SW480 (cell line): ENCODE measurements at regions not wholly inside any gene's neighbourhood (a gene's known extent, or its start where the extent isn't known, plus 50 kb on each side); places are given as distances from the start of the nearest gene placed in this dataset.
"Not testable (repeated sequence)": the region's sequence is repeated elsewhere in the genome, so short reads cannot be mapped to it uniquely, and the experiment has no call there.

Experiments used
- DNase-seq: peaks from one replicate; pipeline ENCODE4 v3.0.0-alpha.2; 2016; ENCODE audit warnings: low spot score

DNA sequence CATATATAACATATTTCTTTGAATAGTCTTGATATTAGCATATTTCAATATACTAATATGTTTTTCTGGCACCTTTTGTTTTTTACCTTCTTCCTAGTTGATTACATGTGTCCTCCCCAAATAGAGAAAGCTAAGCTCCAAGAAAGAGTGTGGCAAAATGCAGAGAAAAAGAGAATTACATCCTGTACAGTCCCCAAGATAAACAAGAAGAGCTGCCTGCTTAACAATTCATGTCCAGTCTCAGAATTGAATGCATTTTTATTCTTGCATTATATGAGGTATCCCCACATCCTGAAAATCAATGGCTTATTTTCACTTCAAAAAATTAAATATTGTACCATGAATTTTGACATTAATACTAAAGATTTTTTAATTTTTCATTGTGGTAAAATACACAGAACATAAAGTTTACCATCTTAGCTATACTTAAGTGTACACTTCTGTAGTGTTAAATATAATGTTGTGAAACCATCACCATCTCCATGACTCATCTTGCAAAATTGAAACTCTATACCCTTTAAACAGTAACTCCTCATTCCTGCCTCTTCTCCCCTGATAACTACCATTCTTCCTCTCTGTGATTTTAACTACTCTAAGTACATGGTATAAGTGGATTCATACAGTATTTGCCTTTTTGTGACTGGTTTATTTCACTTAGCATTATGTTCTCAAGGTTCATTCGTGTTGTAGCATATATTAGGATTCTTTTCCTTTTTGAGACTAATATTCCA lies 490.3 kb downstream of the COL12A1 start:
- peak; percentile 4 for DNase-seq

DNA sequence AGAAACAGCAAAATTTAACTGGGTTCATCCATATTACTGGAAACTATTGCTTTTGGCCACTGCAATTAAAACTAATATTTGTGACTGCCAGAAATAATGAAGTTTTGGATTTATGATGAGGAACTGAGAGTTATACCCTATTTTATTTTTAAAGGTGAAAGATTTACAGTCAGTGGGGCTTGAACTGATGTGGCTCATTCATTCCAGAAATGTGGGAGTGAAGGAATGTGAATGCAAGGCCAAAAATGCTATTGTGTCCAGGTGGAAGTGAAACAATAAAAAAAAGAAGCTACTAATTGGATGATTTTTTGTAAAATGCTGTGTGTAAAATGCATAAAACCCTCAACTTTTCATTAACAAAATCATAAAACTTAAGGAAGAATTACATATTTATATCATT lies 491.9 kb downstream of the COL12A1 start:
- DNase-seq: no peak

DNA sequence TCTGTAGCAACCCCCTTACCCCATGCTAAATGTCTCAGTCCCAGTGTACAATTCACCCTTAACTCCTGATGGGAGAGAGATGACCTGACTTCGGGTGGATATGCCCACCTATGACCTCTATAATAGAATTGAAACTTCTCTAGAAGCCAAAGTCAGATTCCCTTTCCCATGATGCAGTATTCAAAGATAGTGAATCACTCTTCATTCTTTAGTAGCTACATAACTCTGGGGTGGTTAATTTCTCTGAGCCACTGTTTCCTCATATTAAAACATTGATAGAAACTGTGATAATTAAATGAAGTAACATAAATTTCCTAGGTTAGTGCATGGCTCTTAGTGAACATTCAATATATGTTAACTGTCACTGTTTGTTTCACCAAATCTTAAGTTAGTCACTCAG lies 500.4 kb downstream of the COL12A1 start:
- DNase-seq: no peak

DNA sequence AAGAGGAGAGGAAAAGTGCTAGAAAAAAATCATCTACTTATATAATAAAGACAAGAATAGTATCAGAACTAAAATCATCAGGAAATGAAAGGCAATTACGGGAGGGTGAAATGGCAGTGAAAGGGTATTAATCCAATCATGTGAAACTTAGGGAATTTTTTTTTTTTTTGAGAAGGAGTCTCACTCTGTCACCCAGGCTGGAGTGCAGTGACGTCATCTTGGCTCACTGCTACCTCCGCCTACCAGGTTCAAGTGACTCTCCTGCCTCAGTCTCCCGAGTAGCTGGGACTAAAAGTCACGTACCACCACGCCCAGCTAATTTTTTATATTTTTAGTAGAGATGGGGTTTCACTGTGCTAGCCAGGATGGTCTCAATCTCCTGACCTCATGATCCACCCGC lies 501.3 kb downstream of the COL12A1 start:
- not testable (repeated sequence) for DNase-seq

DNA sequence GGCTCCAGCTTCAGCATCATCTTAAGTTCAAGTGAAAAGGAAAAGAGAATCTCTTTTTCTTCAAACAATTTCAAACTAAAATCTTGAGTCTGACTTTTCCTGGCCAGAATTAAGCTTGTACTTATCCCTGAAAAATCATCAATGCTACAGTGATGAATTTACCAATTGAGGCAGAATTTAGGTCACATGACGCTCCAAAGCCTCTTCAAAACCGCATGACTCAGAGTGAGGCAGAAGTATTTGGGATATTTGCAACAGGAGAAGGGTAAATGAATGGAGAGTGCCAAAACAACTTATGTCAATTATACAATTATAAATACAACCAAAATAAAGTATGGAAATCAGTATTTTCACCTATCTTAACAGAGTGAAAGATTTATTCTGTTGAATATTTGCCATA lies 515.5 kb downstream of the COL12A1 start:
- no peak for DNase-seq

DNA sequence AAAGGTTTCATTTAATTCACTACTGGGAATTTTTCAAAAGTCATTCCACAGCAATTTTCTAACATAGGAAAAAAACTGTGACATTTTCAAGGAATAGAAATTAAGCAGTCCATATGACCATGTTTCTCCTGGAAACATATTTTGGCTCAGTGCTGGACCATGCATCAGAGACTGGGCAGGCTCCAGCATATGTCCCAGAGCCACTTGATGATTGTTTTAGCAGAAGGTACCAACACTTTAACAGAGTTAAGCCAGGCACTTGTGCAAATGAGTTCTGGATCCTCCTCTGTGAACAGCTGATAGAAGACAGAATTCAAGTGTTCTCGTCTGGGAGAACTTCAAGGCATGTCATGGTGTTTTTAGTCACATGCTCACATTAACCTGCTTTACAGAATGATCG lies 516.3 kb downstream of the COL12A1 start:
- DNase-seq: no peak

GRCh38 chr6:74677463-74677862 lies 528.4 kb downstream of the COL12A1 start:
- DNase-seq: no peak

DNA sequence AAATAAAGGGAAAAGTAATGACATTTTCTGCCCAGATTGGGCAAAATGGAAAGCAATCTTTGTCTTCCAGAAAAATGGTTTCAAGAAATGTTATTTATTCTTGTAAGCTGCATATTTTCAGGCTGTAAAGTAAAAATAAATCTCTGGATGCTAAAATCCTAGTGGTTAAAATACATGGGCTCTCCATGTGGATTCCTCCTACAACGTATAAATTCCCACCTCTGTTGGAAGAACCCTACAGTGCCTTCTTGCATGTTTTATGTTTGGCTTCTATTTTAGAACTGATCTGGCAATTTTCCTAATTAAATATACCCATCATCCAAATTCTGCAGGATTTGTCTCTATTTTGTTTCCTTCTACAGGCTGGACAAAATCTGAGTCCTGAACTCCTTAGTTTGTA lies 528.9 kb downstream of the COL12A1 start:
- DNase-seq: no peak

DNA sequence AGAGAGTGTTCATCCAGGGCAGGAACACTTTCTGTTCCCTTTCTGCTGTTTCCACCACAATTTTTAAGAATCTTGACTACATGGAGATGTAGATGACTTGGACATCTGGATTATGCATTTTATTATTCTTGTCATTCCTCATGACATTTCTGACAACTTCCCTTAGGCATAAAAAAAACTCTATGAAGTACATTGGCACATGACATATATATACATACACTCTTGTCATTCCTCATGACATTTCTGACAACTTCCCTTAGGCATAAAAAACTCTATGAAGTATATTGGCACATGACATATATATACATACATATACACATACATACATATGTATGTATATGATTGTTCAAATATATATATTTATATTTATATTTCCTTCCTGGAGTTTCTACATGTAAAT lies 531.5 kb downstream of the COL12A1 start:
- no peak for DNase-seq

GRCh38 chr6:74671558-74672025 lies 534.3 kb downstream of the COL12A1 start:
- peak; percentile 42 for DNase-seq

DNA sequence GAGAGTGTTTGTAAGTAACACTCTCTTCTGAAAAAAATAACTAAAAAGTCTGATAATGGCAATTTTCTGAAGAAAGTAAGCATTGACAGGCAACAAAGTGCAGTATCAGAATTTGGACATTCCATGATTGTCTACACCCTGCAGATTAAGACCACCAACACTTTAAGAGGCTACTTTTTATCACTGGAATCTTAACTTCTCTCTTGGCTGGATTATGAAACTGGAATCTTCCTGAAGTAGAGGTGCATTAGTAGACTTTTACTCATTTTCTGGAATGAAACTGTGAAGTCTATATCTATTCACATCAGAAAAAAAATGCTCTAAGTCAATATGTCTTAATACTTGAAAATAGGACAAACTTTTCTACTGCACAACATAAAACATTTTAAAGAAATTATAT lies 547.5 kb downstream of the COL12A1 start:
- no peak for DNase-seq

- DNase-seq: no peak
Observed at GRCh38 chr6:74657931-74658330, 547.9 kb downstream of the COL12A1 start.

DNA sequence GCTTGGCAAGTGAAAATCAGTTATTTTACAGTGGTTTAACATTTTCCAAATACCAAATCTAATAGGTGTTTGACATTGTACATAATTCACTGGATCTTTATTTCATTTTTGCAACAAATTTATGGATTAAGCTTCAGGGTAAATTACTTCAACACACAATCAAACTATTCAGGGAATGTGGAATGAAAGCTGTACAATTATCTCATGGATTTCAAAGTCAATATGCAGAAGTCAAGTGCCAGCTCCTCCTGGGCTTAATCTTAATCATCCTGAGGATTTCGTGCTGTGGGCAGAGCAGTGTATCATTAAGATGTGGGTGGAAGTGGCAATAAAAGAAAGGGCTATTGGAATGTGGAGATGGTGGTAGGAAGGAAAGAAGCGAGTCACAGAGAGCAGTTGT lies 548.8 kb downstream of the COL12A1 start:
- DNase-seq: no peak

GRCh38 chr6:74656453-74656852 lies 549.4 kb downstream of the COL12A1 start:
- no peak for DNase-seq

DNA sequence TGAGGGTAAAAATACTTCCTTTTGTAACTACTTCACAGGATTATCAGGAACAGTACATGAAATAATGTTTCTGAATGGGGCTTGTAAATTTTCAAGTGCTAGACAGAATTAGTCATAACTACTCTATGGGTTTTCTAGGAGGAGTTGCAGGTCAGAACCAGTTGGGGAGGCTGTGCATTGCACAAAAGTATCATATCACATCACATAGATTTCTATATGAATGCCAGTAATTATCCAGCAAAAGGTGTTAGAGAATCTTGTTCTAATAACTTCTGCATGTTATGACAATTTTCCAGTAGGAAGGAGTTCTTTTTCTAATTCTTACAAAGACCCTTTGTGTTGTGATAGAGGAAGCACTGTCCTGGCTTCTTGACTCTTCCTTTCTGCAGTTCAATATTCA lies 551.6 kb downstream of the COL12A1 start:
- DNase-seq: no peak

DNA sequence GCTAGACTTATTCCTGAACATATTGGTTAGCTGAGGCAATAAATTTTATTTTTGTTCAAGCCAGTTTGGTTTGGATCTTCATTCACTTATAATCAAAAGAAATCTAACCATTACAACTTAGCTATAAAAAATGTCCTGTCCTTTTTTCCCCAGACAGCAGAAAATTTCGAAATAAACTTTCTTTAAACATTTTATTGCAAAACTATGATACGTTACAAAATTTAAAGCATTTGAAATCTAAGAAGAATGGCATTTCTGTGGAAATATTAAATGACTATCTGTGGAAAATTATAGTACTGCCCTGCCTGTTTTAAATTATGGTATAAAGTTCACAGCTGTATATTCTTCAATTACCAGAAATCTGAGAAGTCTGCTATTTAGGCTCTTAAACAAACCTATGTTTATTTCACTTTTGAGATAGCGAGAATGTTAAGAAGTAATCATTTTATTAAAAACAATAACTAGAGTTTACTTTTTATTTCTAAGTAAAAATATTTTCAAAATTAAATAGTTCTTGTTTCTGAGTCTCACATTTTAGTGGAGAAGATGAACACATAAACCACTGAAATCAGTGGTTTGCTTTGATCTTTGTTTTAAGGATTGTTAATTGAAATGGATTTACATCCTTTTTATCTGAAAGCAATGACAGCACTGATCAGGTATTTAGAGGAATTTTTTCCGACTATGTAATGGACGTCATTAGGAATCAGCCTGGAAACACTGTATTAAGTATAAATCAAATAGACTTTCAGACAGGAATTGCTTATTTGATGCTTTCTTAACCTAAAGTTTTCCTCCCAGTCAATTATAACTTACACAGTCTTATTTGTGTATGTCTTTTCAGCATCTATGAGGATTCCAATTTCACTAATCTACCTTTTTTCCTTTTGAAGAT lies 553.7 kb downstream of the COL12A1 start:
- no peak for DNase-seq

- no peak for DNase-seq
Observed at GRCh38 chr6:74650668-74651067, 555.2 kb downstream of the COL12A1 start.

GRCh38 chr6:74646461-74646860 lies 559.4 kb downstream of the COL12A1 start:
- DNase-seq: no peak

GRCh38 chr6:74645108-74645849 lies 560.6 kb downstream of the COL12A1 start:
- DNase-seq: no peak

- no peak for DNase-seq
Observed at GRCh38 chr6:74642101-74642500, 563.8 kb downstream of the COL12A1 start.

GRCh38 chr6:74638412-74638811 lies 567.4 kb downstream of the COL12A1 start:
- DNase-seq: no peak

DNA sequence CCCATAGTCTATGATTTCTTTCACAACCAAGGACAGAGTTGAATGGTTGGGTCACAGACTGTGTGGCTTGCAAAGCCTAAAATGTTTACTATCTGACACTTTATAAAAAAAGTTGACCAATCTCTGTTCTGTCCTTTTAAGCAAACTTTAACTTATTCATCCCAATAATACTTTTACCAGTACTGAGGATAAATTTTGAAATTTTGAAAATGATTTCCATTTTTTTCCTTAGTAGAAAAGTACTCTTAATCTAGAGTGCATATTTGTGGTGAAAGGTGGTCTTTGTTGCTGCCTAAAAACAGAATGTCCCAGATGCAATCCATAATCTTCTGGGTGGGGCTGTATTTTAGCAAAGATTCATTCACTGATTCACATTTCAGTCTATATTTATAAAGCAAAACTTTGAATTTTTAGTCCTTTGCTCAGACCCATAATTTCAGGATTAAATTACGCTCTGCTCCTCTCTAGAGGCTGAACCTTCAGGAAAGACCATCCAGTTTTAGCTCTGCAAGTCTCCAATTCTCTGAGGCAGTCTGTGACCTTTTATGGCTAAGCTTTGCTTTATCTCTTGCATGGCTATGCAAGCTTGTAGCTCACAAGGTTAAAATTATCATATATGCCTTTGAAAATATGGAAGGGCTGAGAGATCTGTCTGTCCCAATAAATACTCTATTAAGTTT lies 573.5 kb downstream of the COL12A1 start:
- no peak for DNase-seq
